G401 (cell line): ENCODE measurements at regions not wholly inside any gene's neighbourhood (a gene's known extent, or its start where the extent isn't known, plus 50 kb on each side); places are given as distances from the start of the nearest gene placed in this dataset.
"Not testable (repeated sequence)": the region's sequence is repeated elsewhere in the genome, so short reads cannot be mapped to it uniquely, and the experiment has no call there.

ENCODE experiments used
- DNase-seq: peaks from one replicate; pipeline ENCODE4 v3.0.0-alpha.2; 2015; ENCODE audit warnings: low spot score
- in situ Hi-C: cut with HindIII; loops from 2 replicates; pipeline ENCODE4 v1.10.0; 2016; ENCODE audit warnings: low sequenced_read_pairs, mixed read lengths

DNA sequence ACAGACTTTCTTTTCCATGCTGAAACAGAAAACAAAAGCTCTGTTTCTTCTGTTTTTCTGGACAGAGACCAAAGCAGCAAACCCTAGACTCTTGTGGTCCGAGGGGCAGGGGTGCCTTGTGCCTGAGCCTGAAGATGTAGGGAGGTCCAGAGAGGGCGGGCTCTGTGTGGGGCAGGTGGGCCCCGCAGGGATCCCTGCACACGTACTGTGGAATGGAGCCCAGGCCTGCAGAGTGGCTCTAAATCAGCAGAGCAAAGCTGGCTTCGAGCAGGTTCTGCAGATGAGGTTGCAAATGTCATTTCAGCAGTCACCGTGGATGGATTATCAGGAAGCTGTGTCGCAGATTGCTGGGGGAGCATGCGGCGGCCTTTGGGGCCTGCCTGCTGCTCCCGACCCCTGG is 438.6 kb downstream of the RNF144A start:
- in situ Hi-C loops: no loop called here
- DNase-seq: peak; percentile 53

DNA sequence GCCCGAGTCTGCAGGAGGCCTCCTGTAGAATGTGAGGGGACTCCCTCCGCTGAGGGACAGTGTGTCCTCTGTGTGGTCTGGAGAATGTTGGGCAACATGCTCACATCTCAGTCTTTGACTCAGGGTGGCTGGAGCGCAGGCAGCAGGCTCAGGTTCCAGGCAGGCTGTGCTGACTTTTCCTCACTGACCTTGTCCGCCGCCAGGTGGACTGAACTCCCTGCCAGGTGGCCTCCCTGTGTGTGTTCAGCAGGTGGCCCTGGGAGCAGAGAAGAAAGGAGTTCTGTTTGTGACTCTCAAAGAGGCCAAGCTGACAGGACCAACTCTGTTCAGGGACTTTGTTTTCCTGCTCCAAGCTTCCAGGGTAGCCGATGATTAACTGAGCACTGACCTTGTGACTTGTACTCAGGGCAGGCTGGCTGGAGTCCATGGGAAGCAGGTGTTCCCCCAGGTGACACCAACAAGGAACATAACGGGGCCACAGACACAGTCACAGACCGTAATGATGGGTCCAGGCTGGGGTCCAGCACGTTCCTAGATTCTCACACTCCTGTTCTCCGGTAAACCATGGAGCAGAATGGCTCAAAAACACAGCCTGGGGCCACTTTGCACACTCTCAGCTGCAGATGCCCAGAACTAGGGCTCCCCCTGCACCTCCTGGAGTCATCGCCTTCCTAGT is 439.8 kb downstream of the RNF144A start:
- peak; percentile 85 for DNase-seq
- in situ Hi-C loops: no loop called here

DNA sequence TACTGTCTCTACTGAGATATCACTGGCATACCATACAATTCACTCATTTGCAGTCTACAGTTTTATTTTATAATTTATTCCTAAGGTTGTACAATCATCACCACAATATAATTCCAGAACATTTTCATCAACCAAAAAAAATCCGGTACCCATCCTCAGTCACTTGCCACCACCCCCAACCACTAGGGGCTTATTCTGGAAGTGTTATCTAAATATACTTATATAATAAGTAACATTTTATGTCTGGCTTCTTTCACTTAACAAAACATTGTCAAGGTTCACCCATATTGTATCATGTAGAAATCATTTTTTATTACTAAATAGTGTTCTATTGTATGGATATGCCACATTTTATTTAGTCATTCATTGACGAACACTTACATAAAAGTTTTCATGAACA is 440.8 kb downstream of the RNF144A start:
- DNase-seq: no peak
- in situ Hi-C loops: no loop called here

DNA sequence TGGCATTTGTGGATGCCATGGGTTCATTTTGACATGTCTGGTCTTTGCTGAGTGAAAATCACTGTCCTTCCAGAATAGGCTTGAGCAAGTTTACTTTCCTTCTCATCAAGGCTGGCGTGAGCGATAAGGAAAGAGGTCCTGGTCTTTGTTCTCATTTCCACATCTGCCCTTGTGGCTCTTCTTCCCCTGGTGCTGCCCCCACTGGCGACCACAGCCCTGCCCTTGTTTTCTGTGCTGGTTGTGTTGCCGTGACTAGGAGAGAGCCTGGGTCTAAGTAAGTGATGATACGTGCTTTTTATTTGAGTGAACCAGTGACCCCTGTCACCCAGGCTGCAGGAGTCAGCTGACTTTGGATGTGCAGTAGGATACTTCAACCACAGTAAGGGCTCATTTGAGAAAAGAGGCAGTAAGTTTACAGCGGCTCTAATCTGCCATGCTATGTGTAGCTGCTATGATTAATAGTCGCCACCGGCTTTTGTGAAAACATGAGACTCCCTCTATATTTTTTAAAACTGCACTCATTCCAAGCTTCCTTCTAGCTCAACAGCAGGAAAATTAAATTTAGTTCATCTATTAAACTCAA is 441.7 kb downstream of the RNF144A start:
- in situ Hi-C loops: no loop called here
- no peak for DNase-seq

DNA sequence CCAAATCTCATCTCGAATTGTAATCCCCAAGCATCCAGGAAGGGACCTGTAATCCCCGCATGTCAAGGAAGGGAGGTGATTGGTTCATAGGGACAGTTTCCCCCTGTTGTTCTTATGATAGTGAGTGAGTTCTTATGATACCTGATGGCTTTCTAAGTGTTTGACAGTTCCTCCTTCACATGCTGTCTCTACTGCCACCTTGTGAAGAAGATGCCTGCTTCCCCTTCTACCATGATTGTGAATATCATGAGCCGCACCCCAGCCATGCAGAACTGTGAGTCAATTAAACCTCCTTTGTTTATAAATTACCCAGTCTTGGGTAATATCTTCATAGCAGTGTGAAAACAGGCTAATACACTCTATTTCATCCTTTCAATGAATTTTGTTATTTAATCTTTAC is 446.7 kb downstream of the RNF144A start:
- in situ Hi-C loops: no loop called here
- no peak for DNase-seq

DNA sequence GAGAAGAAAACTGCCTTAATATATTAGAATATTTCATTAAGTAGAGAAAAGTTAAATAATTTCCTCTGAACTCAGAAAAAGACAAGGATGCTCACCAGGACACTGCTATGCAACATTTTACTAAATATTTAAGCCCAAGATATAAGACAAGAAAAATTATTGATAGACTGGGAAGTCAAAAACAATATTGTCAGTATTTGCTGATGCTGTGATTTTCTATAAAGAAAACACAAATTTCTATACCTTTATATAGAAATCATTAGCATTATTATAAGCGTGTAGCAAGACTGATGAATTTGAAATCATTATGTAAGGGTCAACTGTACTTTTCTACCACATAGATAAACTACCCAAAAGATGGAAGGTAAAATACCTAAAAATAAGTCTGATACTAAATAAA is 451.0 kb downstream of the RNF144A start:
- in situ Hi-C loops: no loop called here

DNA sequence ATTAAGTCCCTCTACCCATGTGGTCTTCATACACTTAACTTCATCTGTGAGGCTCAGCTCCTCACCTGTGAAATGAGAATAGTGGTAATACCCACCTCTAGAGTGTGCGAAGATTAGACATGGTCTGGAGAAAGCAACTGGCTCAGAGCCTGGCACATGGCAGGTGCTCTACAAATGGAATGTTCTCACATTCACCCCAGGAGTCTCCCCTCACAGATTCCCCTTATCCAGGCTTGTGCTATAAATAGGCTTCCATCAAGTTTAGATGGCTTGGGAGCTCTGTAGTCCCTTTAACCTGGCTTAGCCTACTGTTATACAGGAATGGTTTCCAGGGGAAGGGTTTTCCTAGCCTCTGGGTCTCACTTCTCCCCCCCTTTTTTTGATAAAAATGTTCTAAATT is 455.9 kb downstream of the RNF144A start:
- in situ Hi-C loops: no loop called here
- peak; percentile 86 for DNase-seq

More for the DNA sequence above, 451.0 kb downstream of the RNF144A start:
- no peak for DNase-seq

DNA sequence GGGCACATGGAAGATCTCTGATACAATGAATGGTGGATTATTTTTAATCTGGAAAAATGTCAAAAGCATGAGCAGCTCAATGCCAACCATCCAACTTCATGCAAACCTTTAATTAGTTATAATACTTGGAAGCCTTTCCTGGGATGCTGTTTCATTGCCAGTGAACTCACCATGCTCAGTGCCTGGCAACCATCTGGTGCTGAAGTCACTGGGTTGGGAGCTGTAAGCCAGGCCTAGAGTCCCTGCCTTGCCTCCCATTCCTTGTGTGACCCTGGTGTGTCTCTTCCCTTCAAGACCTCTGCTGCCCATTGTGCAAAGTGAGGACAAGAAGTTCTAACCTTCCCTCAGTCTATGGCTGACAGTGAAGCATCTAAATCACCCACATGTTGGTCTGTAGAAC is 458.7 kb downstream of the RNF144A start:
- in situ Hi-C loops: no loop called here
- peak; percentile 79 for DNase-seq

DNA sequence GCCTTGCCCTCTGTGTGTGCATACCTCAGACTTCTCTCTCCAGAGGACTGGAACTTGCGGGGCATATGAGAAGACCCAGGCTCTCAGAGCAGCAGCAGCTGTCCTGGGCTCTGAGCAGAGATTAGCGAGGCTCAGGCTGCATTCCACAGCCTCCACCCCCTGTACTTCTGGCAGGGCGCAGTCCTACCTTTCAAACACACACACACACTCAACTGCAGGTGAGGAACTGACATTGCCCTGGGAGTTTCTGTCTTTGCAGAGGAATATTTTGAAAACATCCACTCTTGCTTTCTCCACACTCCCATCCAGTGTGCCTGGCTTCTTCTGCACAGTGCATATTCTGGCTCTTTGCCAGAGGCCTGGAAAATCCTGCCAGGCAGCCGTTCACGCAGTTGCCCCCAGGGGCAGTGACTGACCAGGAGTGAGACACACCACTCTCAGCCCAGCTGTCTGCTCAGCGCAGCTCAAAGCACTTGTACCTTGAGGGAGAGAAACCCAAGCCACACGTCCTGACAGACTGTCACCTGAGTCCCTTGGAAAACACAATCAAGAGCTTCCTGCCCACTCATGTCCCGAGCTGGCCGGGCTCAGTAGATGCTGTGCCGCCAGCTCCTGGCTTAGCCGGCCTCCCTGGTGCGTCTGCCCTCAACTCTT is 460.8 kb downstream of the RNF144A start:
- peak; percentile 78 for DNase-seq
- in situ Hi-C loops: no loop called here

DNA sequence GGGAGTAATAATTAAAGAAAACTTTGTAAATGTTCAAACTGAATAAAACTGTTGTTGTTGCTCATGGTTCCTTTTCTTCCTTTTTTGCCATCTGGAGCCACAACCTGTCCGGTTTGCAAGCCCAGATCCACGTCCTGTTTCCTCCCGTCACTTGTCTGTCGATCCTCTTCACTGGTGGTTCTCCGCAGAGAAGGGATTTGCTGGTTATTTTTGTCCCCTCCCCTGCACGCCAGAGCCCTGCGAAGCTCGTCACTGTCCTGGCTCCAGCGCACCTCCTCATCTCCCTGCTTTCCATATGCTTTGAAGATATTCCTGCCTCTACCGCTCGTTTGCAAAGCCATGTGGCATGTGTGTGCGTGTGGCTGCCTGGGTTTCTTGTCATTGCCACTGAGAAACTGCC is 461.4 kb downstream of the RNF144A start:
- DNase-seq: peak; percentile 92
- in situ Hi-C loops: no loop called here

DNA sequence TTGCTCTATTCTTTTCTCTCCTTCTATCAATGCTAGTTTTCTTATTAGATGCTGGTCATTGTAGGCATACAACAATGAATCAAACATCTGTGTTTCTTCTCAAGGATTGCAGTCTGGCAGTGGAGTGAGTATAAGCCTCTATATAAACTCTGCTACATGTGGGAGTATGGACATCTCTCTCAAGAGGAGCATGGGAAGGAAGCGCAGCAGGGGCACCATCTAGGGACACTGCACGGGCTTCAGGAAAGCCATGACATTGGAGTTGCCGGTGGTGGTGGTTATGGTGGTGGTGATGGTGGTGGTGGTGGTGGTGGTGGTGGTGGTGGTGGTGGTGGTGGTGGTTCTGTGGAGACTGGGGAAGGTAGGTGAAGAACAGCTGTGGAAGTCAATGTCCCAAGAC is 462.6 kb downstream of the RNF144A start:
- in situ Hi-C loops: no loop called here
- no peak for DNase-seq

DNA sequence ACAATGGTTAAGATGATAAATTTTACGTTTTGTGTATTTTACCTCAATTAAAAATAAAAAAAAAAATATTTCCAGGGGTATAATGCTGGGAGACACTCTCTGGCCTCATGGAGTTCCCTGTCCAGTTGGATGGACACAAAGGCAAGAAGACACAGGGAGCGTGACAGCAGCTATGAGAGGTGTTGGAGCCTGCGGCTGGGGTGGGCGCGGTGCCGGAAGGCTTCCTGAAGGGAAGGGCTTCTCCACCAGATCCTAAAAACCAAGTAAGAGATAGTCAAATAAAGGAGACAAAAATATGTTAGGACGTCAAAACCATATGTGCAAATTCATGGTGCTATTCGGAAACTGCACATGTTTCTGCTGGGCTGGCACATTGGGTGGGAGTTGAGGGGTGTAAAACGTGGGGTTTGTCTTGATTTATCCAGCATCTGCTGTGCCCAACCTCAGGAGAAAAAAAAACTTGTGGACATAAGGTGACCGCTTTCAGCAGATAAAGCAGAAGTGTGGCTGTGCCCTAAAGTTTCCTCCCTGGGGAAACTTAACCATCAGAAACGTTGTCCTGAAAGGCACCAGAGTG is 467.6 kb downstream of the RNF144A start:
- in situ Hi-C loops: no loop called here
- DNase-seq: no peak

DNA sequence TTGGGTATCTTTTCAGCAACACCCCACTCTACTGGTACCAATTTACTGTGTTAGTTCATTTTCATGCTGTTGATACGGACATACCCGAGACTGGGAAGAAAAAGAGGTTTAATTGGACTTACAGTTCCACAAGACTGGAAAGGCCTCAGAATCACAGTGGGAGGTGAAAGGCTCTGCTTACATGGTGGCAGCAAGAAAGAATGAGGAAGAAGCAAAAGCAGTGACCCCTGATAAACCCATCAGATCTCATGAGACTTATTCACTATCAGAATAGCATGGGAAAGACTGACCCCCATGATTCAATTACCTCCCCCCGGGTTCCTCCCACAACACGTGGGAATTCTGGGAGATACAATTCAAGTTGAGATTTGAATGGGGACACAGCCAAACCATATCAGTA is 473.1 kb downstream of the RNF144A start:
- DNase-seq, in situ Hi-C loops: not testable (repeated sequence)

DNA sequence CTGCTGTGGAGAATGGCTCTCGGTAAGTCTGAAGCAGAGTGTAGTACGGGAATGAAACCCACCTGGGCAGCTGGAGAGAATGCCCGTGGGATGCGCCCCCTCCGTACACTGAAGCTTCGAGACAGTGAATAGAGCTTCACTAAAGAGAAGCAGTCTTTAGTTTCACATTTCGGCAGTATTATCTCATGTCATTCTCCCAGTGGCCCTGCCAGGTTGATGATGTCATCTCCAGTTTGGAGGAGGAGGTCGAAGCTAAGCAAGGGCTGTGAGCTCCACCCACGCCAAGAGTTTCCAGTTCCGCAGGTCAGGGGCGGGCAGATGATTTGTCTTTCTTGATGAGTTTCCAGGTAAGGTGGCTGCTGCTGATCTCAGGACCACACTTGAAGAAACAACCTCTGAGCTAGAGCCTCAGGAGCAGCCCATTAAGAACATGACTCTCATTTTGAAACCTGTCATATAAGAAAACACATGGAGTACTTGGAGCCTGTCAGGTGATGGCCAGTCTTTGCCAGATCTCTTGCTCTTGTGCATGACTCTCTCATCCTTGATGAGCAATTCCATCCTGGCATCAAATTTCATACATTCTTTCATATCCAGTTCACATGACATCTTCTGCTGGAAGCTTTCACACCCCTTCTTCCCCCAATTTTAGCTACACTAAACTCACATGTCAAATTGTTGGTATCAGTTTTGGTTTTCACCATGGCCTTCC is 475.0 kb downstream of the RNF144A start:
- DNase-seq: no peak
- in situ Hi-C loops: no loop called here

DNA sequence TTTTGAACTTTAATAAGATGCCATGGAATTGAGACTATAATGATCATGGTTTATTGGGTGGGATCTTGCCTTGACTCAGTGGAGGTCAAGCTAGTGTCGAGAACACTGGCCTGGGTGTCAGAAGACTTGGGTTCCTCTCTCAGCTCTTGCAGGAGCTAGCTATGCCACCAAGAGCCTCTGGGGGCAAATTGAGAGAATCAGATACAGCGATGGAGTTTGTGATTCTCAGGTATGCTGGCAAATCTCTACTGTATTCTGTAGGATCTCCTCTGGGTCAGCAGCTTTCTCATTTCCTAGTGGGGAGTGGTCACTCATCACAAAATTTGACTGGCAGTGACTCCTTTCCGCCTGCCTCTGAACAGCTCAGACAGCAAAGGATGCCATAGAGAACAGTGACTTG is 477.0 kb downstream of the RNF144A start:
- no peak for DNase-seq

DNA sequence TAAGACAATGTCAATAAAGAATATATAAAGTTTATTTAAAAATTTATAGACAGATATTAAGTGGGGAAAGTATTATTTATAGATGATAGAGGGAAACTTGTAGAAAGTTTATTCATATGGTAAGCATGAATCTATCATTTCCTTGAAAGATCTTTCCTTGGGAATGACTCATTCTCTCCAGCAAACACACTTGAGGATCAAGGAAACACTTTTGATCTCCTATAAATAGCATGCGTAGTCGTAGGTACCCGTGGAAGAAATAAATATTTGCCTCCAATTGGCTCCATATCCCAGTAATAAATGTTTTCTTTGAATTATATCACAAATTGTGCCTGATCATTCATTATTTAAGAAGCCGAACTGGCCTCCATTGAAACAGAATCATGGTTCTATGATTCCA is 483.4 kb downstream of the RNF144A start:
- no peak for DNase-seq
- in situ Hi-C loops: no loop called here

More for the DNA sequence above, 477.0 kb downstream of the RNF144A start:
- in situ Hi-C loops: no loop called here

DNA sequence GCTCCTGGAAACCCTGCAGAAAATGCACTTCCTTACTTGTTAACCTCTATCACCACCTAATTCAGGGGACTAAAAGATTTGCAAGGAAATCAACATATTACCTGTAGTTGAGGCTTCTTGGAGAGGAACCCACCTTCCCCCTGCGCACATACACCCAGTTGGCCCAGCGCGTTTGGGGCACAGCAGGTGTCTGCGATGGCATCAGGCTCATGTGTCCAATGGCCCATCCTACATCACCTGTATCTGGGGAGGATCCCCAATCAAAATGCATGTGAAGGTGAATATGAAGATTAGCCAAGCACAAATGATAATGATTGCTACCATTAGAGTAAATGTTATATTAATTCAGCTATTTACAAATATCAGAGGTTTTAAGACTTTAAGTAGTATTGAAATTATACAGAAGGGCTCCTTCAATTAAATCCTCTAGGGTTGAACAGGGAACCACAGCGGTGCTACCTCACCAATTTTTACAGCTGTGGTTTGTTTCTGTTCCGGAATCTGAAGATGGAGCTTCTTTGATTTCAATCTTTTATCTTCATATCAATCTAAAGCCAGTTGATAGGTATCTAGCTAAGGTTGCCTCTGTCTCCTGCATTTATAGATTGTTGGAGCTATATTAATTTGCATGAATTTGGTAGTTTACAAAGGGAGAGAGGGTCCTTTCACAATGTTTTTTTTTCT is 486.0 kb downstream of the RNF144A start:
- DNase-seq: no peak
- in situ Hi-C loops: no loop called here

DNA sequence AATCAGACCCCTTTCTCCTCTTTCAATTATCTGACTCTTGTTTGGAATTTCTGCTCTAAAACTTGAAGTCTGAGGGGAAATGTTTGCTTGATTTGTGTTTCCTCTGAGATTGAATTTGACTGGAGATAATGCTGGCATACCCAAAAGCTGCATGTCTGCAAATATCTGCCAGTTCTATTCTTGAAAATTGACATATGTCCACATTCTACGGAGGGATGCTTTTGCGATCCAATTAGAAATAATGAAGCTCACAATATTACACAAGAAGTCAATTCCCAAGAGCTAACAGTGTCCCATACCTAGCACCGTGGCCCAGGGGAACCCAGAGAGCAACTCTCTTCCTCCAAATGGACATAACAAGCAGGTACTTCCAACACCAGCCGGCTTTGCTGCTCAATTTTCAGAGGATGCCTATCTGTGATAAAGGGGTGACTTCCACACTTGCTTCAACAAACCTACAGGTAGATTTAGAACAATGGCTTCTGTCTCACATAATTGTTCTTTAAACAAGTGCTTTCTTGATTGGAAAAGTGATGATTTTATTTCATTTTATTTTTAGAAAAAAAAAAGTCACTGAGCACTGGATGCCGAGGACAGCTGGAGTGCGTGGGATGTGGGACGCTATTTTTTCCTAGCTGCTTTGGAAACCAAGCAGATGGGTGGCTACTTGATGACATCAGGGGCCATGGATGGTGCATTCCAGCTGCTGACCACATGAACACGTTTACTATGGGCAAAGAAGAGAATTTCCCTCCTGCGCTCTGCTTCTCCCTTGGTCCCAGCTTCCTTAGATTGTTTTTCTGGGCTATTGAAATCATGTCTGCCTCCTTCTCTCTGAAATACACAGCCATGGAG is 488.9 kb downstream of the RNF144A start:
- DNase-seq: peak; percentile 60
- in situ Hi-C loops: no loop called here
